H1 (cell line): ENCODE measurements at regions not wholly inside any gene's neighbourhood (a gene's known extent, or its start where the extent isn't known, plus 50 kb on each side); places are given as distances from the start of the nearest gene placed in this dataset.

Experiments used
- RXRA ChIP-seq: IDR thresholded peaks from 2 replicates; pipeline ENCODE4 v1.6.1; 2011; ENCODE audit warnings: low read depth, mild to moderate bottlenecking, low read length, moderate library complexity; ENCODE audit not compliant: insufficient read depth

DNA sequence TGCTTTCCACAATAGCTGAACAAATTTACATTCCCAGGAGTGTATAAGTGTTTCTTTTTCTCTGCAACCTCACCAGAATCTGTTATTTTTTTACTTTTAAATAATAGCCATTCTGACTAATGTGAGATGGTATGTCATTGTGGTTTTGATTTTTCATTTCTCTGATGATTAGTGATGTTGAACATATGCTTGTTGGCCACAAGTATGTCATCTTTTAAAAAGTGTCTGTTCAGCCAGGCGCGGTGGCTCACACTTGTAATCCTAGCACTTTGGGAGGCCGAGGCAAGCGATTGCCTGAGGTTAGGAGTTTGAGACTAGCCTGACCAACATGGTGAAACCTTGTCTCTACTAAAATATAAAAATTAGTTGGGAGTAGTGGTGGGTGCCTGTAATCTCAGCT is 619.3 kb downstream of the SI start (continued):
- no peak for TF ChIP-seq RXRA
